GM18867 (cell line): ENCODE measurements at regions not wholly inside any gene's neighbourhood (a gene's known extent, or its start where the extent isn't known, plus 50 kb on each side); places are given as distances from the start of the nearest gene placed in this dataset.

Experiments used
- ATAC-seq: cut with Tn5 transposase; IDR thresholded peaks from one replicate; pipeline ENCODE4 v1.9.1; 2021; ENCODE audit warnings: mild to moderate bottlenecking, moderate library complexity; ENCODE audit not compliant: unreplicated experiment

DNA sequence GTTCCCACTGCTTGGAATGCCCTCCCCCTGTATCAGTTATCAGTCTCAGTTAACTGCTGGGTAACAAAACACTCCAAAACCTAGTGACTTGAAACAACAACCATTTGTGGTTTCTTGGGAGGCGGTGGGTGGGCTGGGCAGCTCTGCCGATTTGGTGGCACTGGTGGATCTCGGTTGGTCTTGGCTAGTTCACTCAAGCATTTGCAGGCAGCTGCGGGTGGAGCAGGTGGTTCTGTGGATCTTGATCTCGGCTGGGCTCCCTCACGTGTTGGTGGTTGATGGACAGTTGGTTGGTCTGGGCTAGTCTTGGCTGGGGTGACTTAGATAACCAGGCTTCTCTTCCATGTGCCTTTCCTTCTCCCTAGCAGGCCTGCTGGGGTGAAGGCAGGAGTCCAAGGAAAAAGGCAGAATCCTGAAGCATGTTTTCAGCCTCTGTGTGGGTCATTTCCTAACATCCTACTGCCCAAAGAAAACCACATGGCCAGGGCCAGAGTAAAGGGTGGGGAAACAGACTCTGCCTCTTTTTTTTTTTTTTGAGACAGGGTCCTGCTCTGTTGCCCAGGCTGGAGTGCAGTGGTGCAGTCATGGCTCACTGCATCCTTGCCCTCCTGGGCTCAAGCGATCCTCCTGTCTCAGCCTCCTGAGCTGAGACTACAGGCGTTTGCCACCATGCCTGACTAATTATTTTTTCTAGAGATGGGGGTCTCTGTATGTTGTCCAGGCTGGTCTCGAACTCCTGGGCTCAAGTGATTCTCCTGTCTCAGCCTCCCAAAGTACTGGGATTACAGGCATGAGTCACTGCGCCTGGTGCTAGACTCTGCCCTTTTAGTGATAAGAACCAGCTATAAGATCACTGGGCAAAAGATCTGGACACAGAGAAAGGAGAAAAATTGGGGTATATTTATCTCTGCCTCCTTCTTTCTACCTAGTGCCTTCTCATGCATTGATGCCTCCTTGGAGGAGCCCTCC is 183.7 kb downstream of the RGS3 start:
- no peak for ATAC-seq

DNA sequence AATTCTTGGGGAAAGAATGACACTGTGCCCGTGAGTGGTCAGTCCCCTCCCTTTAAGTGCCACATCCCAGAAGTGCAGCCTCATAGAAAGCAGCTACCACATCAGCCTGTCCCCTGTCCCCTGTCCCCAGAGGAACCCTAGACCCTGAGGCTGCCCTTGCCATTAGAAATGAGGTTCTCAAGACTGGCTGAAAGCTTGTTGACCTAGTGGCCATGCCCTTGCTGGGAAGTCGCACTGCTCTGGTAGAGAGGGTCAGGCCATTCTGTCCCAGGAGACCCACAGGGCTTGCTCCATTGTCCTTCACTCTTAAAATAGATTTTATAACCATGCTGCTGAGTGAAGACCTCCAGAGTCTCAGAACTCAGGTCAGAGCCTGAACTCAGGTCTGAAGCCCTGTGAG is 184.5 kb downstream of the RGS3 start:
- no peak for ATAC-seq

DNA sequence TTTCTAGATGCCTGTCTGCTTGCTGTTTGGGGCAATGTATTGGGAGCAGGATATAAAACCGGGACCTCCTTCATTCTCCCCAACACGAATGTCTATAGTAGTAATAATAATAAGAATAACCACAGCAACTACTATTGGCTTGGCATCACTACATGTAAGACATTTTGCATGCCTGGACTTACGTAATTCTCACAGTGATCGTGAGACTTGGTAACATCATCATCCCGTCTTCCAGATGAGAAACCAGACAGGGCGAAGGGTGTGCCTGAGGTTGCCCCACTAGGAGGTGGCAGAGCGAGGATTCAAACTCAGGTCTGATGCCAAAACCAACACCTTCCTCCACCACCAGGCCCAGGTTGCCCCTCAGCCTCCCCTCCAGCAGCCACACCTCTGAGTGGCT is 185.1 kb downstream of the RGS3 start:
- no peak for ATAC-seq

DNA sequence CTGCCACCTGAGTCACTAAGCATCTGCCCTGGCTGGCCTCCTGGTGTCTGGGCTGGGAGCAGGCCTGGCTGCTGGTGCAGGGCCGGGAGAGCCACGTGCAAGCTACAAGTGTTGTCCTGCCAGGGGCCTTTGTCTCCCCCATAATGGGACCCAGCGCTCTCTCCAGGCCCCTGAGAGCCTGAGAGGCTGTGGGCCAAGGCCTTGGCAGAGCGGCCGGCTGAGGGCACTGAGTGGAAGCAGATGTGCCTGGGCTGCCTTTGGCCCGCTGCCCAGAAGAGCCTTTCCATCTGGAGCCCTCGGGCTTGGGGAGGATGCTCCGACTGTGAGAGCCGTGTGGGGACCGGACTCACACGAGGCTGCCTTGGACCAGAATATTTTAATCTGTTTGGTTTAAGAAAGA is 185.5 kb downstream of the RGS3 start:
- no peak for ATAC-seq

DNA sequence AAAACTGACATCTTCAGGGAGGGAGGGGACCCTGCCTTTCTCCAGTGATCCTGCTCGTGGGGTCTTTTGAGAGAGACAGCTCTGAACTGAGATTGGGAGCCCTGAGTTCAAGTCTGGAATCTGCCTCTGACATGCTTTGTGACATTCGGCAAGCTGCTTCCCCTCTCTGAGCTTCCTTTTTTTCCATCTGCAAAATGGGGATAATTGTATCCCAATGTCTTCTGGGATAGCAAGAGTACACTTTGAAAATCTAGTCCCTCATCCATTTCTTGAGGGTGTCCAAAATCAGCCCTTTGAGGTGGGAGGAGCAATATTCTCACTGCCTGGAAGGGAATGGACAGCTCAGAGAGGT is 186.3 kb downstream of the RGS3 start:
- ATAC-seq, result no peak

DNA sequence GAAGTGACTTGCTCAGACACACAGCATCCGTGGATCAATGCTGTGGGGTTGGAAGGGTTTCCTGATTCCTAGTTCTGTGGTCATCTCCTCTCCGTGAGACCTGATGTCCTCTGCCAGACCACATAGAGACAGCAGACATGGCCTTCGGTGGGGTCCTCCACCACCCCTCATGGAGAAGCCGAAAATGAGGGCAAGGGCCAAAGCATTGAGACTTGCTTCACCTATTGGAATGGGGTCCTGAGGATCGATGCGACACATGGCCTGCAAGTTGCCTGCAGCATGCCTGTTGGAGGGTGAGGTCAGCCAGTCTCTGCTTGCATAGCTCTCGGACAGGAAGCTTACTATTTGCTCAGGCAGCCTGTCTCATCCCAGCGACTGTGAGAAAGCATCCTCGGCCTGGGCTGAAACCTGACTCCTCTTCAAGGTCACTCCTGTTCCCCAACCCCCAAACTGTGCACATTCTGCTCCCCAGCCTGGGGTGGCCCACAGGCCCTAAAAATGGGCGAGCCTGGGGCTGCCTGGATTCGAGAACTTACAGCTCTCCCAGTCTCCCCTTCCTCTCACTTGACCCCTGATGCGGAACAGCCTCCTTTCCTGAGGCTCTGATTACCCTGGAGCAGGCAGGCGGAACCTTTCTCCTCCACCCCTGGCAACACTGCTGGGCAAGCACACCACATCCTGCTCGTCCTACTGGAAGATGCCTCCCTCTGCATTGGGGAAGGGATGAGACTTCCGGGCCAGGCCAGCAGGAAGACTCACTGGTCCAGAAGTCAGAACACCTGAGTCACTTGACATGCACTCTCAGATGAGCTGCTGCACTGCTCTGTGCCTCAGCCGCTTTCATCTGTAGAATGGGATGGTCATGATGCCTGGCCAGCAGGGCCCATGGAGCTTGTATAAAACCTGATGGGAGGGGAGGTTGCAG is 186.9 kb downstream of the RGS3 start:
- ATAC-seq, result no peak

DNA sequence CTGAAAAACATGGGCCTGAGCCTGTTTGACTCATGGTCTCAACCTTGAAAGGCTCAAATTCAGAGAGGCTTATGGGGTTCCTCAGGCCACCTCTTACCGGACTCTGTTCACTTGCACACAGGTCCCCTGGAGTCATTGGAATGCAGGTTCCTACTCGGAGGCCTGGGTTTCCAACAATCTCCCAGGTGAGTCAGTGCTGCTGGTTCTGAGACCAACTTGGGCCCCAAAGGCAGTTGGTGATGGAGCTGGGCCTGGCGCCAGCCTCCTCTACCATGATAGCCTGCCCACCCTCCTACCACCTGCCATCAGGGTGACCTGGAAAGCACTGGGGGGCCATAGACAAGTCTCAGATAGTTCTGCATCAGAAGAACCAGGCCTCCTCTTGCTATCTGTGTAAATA is 188.4 kb downstream of the RGS3 start:
- ATAC-seq, result no peak

DNA sequence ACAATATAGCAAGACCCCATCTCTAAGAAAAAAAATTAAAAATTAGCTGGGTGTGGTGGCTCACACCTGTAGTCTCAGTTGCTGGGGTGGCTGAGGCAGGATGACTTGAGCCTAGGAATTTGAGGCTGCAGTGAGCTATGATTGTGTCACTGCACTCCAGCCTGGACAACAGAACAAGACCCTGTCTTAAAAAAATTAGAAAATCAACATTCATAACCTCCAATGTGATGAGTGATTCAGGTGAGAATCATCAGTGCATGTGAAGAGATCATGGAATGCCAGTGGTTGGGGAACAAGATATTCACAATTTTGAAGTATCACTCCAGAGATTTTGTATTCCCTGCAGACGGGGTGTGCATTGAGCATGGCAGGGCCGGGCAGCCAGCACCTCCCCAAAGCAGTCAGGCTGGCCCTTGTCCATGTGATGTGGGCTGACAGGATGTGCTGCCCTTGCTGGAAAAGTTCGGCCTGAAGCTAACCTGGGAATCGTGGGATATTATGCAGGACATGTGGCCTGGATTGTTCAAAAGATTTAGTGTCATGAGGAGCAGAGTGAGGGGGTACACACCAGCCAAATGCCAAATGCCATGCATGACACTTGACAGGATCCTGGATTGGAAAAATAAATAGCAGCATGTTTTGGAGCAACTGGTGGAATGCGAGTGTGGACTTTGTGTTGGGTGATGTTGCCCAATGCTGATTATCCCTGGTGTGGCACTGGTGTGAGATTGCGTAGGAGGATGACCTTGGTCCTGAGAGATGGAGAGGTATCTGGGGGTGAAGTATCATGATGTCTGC is 189.0 kb downstream of the RGS3 start:
- no peak for ATAC-seq

DNA sequence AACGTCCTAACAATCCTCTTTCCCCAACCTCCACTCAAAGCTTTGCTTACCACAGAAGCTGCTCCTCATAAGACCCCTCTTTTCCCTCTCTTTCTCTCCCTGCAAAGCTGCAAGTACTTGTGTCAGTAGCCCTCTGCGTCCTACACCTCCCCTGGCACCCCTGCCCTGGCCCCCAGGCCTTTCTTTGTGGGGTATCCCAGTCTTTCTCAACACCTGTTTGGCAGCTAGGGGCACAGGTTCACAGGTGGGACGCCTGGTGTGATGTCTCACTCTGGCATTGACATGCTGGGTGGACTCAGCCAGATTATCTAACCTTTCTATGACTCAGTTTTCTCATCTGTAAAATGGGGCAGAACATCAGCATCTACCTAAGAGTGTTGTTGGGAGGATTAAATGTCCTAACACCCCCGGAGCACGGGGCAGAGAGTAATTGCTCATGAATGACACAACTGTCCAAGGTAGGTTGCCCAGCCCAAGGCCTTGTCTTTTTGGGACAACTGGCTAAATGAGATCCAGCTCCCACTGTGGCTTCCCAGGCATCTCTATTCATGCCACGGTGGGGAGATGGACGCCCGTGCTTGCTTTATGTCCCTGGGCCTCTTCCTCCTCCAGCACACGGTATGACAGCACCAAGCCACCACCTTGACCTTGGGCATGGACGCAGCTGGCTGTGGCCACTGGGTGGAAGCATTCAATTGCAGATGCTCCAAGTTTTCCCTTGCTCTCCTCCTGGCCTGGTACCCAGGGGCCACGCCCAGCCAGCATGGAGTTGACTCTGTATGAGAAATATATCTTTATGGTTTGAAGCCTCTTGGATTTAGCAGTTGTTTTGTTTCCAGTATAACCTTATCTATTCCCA is 190.4 kb downstream of the RGS3 start:
- no peak for ATAC-seq

DNA sequence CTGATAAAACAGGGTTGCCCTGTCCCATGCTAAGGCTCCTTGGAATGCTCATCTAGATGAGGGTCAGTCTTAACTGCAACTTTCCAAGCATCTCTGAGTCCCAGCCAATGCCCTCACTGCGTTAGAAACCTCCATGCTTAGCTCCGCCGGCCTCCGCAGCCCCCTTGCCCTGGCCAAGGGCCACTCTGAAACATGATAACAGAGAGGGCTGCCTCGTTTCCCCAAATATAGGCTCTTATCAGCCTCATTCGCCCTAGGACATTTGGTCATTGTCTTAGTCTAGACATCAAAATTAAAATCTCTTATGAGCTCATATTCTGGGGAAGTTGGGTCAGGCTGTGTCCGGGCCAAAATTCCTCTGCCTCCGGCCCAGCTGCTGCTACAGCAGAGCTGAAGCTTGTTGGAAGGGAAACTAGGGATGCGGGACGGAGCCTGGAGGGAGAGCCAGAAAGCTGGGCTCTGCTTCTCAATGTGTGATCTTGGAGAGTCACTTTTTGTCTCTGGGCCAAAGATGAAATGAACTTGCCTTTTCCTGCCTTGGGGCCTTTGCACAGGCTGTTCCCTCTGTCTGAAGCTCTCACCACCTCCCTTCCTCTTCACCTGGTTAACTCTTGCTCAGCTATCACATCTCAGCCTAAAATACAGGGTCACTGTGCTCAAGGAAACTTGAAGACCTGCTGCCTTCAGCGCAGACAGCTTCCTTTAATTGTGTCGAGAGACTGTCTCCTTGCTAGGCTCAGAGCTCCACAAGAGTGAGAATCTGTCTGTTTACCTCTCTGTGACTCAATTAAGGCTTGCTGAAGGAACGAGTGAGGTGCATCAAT is 191.3 kb downstream of the RGS3 start:
- ATAC-seq, result no peak

DNA sequence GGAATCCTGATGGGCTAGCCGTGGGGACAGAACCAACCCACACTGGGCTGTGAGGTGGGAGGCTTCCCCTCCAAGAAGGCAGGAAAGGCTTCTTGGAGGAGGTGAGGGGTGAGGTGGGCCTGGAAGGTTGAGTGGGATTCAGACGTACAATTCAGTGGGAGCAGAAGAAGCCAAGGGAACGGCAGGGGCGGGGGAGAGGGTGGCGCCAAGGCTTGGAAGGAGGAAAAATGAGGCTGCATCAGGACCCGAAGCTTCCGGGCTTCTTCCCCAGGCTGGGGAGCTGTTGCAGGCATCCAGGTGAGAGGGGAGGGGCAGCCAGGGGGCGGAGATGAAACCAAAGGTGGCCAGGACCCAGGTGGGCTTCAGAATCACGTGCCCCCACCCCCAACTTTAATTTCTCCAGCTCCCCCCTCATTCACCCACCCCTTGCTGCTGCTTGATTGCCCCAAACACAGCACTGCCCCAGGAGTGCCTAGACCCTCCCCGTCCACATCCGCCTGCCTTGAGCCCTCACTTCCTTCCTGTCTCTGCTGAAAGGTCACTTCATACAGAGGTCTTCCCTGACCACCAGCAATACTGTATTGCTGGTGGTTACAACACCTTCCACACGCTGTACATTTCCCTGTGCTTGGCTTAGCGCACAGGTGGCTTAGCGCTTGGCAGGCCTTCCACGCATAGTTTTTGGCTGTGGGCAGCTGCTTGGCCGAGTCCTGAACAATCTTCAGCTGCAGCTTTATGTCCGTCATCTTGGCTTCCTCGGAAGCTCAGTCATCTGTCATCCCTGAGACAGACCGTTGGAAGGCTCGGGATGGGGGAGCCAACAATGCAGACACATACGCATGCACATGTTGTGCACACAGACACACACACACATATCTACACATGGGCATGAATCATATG is 193.5 kb downstream of the RGS3 start:
- ATAC-seq, result no peak

DNA sequence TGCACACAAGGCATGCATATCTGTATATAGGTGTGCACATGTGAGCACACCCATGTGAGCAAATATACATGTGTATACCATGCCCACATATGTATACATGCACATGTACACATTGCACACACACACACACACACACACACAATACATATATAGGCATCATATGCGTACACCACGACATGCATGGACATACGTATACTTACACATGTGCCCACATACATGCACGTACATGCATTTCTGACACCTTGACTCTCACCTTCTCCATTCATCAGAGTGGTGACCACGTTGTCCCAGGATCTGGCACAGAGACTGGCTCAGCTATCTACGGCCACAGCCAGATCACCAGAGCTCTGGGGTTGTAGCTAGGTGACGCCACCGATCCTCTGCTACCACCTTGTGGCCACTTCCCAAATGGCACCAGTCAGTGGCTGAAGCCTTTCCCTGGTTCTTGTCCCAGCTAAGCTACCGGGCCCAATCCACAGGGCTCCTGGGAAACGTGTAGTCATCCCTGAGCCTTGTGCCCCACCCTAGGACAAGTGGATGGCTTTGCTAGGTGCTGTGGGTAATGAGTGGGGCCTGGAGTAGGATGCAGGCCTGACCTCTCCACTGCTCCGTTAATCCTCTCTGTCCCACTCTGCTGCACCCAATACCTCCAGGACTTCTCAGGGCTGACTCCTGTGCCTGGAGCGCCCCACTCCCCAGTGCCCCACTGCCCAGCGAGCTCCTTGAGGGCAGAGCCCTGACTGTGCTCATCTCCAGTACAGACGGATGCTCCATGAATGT is 194.4 kb downstream of the RGS3 start:
- ATAC-seq, result peak; percentile 91

DNA sequence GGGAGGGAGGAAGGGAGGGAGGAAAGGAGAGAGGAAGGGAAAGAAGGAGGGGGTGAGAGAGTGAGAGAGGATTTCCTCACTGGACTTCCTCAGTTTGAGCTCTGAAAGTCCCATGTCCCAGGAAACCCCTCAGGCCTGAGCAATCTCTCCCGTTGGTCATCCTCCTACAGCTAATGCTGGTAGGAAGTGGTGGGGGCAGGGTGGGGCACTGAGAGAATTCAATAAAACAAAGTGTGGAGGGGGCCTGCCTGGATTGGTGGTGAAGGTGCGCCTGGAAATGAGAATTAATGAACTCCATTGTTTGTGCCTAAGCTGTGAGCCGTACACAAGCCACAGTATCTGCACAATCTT is 195.0 kb downstream of the RGS3 start:
- no peak for ATAC-seq

DNA sequence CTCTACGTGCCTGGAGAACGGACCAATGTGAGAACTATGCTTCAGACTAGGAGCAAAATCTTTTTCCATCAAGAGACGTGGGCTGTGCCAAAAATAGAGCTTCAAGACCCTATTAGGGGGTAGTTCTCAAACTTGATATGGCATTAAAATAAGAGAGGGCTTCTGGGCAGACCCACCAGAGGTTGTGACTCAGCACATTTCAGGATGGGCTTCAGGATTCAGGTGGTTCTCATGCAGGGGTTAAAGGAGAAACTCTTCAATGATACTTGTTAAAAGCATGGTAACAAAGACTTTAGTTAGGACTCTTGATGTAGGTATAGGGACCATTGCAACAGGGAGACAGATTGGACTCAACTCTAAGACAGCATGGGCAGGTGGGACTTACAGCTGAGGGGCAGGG is 195.5 kb downstream of the RGS3 start:
- no peak for ATAC-seq

DNA sequence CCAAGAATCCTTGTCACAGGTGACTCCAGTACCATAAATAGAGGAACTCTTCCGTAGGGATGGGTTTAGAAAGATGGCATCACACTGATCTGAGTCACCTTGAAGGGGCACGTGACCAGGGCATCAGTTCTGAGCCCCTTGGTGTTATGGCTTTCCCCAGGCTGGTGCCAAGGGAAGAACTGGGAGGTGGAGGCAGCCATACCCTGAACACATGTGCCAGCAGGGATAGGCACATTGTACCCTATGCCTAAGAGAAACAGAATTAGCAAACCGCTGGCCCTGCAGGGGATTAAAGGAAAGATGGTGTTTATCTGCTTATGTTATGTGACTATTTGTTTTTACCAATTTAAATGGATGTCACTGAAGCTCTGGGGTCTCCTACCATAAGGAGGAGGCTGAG is 196.2 kb downstream of the RGS3 start:
- ATAC-seq, result no peak

DNA sequence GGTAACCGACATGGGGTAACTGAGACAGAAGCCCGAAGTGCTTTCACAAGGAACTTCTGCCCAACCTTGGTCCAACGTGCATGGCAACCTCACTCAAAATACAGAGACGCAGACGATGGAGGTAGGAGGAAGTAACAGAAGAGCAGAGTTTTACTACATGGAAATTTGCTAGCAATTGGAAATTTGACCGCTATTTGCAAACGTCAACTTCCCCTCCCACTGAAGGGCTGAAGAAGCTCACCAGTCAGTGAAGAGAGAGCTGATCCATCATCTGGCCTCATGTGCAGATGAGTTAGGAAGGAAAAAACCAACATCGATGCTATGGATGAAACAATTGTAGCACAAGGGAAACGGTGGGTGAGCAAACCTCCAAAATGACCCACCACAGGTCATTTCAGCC is 196.7 kb downstream of the RGS3 start:
- no peak for ATAC-seq

DNA sequence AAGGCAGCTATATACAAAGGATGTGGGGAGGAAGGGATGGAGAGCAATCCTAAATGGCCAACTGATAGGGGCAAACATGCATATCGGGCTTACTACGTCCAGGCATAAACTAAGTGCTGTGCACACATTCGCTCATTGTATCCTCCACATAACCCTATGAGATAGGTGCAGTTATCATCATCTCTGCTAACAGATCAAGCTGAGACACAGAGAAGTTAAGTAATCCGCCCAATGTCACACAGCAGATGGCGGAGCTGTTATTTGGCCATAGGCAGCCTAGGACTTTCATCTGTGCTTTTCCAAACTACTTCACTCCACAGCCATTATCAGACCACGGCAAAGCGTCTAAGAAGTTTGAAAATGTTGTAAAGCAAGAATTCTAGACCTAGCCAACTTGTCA is 197.5 kb downstream of the RGS3 start:
- ATAC-seq, result no peak
